GM19239 (cell line): ENCODE measurements at regions not wholly inside any gene's neighbourhood (a gene's known extent, or its start where the extent isn't known, plus 50 kb on each side); places are given as distances from the start of the nearest gene placed in this dataset.

Experiments
- DNase-seq: peaks from one replicate; pipeline ENCODE4 v3.0.0; 2011; ENCODE audit warnings: low spot score; ENCODE audit not compliant: insufficient read length
- FAIRE-seq: peaks from 2 replicates; lab custom pipeline; 2011; peaks lifted over from hg19 to GRCh38; lab: Jason Lieb, UNC

- DNase-seq (no peak), FAIRE-seq (no peak)
Observed at GRCh38 chr22:49155770-49156580, 671.7 kb downstream of the BRD1 start.

- FAIRE-seq (no peak), DNase-seq (no peak)
Observed at GRCh38 chr22:49155039-49155769, 672.5 kb downstream of the BRD1 start.

GRCh38 chr22:49154433-49154832, 673.2 kb downstream of the BRD1 start:
- FAIRE-seq (no peak), DNase-seq (no peak)

GRCh38 chr22:49153921-49154320, 673.8 kb downstream of the BRD1 start:
- no peak for FAIRE-seq
- DNase-seq, result no peak

- DNase-seq, result no peak
- no peak for FAIRE-seq
Observed at GRCh38 chr22:49152939-49153770, 674.5 kb downstream of the BRD1 start.

- no peak for FAIRE-seq
Observed at GRCh38 chr22:49152127-49152938, 675.3 kb downstream of the BRD1 start.

GRCh38 chr22:49151256-49152126, 676.2 kb downstream of the BRD1 start:
- FAIRE-seq, result no peak

More at GRCh38 chr22:49152127-49152938, 675.3 kb downstream of the BRD1 start:
- no peak for DNase-seq

GRCh38 chr22:49150801-49151221, 676.9 kb downstream of the BRD1 start:
- no peak for FAIRE-seq

More at GRCh38 chr22:49151256-49152126, 676.2 kb downstream of the BRD1 start:
- DNase-seq, result no peak

GRCh38 chr22:49149721-49150608, 677.7 kb downstream of the BRD1 start:
- no peak for FAIRE-seq

More at GRCh38 chr22:49150801-49151221, 676.9 kb downstream of the BRD1 start:
- no peak for DNase-seq

GRCh38 chr22:49148895-49149418, 678.7 kb downstream of the BRD1 start:
- no peak for DNase-seq
- FAIRE-seq, result no peak

More at GRCh38 chr22:49149721-49150608, 677.7 kb downstream of the BRD1 start:
- no peak for DNase-seq

- FAIRE-seq (no peak), DNase-seq (no peak)
Observed at GRCh38 chr22:49147617-49148175, 680.0 kb downstream of the BRD1 start.

- no peak for FAIRE-seq
- DNase-seq, result no peak
Observed at GRCh38 chr22:49147171-49147570, 680.5 kb downstream of the BRD1 start.

- DNase-seq (no peak), FAIRE-seq (no peak)
Observed at GRCh38 chr22:49146511-49146910, 681.2 kb downstream of the BRD1 start.

GRCh38 chr22:49143812-49144211, 683.9 kb downstream of the BRD1 start:
- FAIRE-seq, result no peak
- DNase-seq, result no peak

- DNase-seq, result no peak
Observed at GRCh38 chr22:49142891-49143290, 684.8 kb downstream of the BRD1 start.

GRCh38 chr22:49142296-49142695, 685.4 kb downstream of the BRD1 start:
- DNase-seq (no peak), FAIRE-seq (no peak)

More at GRCh38 chr22:49142891-49143290, 684.8 kb downstream of the BRD1 start:
- no peak for FAIRE-seq

GRCh38 chr22:49141761-49142160, 685.9 kb downstream of the BRD1 start:
- no peak for FAIRE-seq
- DNase-seq, result no peak
